Fibroblast of lung (primary cell): ENCODE measurements at regions not wholly inside any gene's neighbourhood (a gene's known extent, or its start where the extent isn't known, plus 50 kb on each side); places are given as distances from the start of the nearest gene placed in this dataset.

Experiments
- CTCF ChIP-seq, 2 donors: IDR thresholded peaks in 1 of 2; conservative IDR thresholded peaks in 1 of 2; 1 replicate in 1 of 2; 2 replicates in 1 of 2; pipeline ENCODE4 v1.5.1; 2011 to 2012; ENCODE audit warnings: low read length in 2 of 2, control low read depth in 1 of 2, inconsistent platforms in 1 of 2, low read depth in 1 of 2, mild to moderate bottlenecking in 1 of 2
- EZH2 ChIP-seq: IDR thresholded peaks from 2 replicates; pipeline ENCODE4 v1.5.1; 2012; ENCODE audit warnings: low read length, control low read depth, mild to moderate bottlenecking; ENCODE audit errors: missing control alignments

- TF ChIP-seq CTCF (conservative IDR thresholded peaks at IDR 0.05 in 1 of 2, IDR thresholded peaks at IDR 0.05 in 1 of 2; ENCODE audit: low read depth in 1 of 2, low read length in 2 of 2) (no peak), EZH2 (no peak)
Observed at GRCh38 chr2:100192300-100192699, 49.9 kb upstream of the AFF3 start.
